ENCODE measurements at regions not wholly inside any gene's neighbourhood (a gene's known extent, or its start where the extent isn't known, plus 50 kb on each side); places are given as distances from the start of the nearest gene placed in this dataset.

DNA sequence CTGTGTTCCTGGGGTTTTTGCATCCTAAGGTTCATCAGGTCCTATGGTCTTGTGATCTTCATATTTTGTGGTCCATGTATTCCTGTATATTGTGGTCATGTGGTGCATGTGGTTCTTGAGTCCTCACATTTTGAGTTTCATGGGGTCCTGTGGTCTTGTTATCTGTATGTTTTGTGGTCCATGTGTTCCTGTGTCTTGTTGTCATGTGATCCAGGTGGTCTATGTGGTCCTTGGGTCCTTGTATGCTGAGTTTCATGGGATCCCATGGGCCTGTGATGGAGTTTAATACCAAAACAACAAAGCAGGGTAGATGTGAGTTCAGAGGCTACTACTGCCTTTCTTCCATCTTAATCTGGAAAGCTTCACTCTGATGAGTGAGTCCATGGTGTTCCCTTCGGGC lies 166.4 kb downstream of the TMEM18 start (continued):
- TF ChIP-seq, protein P1, sequence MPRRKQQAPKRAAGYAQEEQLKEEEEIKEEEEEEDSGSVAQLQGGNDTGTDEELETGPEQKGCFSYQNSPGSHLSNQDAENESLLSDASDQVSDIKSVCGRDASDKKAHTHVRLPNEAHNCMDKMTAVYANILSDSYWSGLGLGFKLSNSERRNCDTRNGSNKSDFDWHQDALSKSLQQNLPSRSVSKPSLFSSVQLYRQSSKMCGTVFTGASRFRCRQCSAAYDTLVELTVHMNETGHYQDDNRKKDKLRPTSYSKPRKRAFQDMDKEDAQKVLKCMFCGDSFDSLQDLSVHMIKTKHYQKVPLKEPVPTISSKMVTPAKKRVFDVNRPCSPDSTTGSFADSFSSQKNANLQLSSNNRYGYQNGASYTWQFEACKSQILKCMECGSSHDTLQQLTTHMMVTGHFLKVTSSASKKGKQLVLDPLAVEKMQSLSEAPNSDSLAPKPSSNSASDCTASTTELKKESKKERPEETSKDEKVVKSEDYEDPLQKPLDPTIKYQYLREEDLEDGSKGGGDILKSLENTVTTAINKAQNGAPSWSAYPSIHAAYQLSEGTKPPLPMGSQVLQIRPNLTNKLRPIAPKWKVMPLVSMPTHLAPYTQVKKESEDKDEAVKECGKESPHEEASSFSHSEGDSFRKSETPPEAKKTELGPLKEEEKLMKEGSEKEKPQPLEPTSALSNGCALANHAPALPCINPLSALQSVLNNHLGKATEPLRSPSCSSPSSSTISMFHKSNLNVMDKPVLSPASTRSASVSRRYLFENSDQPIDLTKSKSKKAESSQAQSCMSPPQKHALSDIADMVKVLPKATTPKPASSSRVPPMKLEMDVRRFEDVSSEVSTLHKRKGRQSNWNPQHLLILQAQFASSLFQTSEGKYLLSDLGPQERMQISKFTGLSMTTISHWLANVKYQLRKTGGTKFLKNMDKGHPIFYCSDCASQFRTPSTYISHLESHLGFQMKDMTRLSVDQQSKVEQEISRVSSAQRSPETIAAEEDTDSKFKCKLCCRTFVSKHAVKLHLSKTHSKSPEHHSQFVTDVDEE (CRISPR knock-in tag; IDR thresholded peaks at IDR 0.05), result no peak

DNA sequence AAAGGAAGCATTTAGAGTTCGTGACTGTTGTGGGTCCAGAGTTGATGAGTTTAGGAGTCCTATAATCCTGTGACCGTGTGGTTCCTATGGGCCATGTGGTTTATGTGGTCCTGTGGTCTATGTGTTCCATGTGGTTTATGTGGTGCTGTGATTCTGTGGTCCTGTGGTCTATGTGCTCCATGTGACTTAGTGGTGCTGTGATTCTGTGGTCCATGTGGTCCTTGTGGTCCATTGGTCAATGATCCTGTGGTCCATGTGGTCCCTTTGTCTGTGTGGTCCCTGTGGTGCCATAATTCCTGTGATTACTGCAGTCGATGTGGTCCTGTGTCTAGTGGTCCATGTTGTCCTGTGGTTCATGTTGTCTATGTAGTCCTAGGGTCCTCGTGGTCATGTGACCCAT lies 167.3 kb downstream of the TMEM18 start:
- ATAC-seq, result no peak
- TF ChIP-seq OSR1 (CRISPR knock-in tag; IDR thresholded peaks at IDR 0.05) (no peak), ESRRG (CRISPR knock-in tag; IDR thresholded peaks at IDR 0.05) (no peak), ISL1 (CRISPR knock-in tag; IDR thresholded peaks at IDR 0.05) (no peak), GLIS3 (CRISPR knock-in tag; IDR thresholded peaks at IDR 0.05) (no peak), ARNTL (CRISPR knock-in tag; IDR thresholded peaks at IDR 0.05; ENCODE audit: borderline replicate concordance, low read depth) (no peak), ZNF8 (CRISPR knock-in tag; IDR thresholded peaks at IDR 0.05) (no peak), ZC3H10 (CRISPR knock-in tag; IDR thresholded peaks at IDR 0.05) (no peak), PPARA (CRISPR knock-in tag; IDR thresholded peaks at IDR 0.05; ENCODE audit: borderline replicate concordance) (no peak)
- TF ChIP-seq, protein P2, sequence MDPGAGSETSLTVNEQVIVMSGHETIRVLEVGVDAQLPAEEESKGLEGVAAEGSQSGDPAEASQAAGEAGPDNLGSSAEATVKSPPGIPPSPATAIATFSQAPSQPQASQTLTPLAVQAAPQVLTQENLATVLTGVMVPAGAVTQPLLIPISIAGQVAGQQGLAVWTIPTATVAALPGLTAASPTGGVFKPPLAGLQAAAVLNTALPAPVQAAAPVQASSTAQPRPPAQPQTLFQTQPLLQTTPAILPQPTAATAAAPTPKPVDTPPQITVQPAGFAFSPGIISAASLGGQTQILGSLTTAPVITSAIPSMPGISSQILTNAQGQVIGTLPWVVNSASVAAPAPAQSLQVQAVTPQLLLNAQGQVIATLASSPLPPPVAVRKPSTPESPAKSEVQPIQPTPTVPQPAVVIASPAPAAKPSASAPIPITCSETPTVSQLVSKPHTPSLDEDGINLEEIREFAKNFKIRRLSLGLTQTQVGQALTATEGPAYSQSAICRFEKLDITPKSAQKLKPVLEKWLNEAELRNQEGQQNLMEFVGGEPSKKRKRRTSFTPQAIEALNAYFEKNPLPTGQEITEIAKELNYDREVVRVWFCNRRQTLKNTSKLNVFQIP (CRISPR knock-in tag; IDR thresholded peaks at IDR 0.05; ENCODE audit: borderline replicate concordance, low read depth), result no peak
- TF ChIP-seq, protein P3, sequence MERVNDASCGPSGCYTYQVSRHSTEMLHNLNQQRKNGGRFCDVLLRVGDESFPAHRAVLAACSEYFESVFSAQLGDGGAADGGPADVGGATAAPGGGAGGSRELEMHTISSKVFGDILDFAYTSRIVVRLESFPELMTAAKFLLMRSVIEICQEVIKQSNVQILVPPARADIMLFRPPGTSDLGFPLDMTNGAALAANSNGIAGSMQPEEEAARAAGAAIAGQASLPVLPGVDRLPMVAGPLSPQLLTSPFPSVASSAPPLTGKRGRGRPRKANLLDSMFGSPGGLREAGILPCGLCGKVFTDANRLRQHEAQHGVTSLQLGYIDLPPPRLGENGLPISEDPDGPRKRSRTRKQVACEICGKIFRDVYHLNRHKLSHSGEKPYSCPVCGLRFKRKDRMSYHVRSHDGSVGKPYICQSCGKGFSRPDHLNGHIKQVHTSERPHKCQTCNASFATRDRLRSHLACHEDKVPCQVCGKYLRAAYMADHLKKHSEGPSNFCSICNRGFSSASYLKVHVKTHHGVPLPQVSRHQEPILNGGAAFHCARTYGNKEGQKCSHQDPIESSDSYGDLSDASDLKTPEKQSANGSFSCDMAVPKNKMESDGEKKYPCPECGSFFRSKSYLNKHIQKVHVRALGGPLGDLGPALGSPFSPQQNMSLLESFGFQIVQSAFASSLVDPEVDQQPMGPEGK (CRISPR knock-in tag; IDR thresholded peaks at IDR 0.05; ENCODE audit: borderline replicate concordance), result no peak
- TF ChIP-seq, protein P4, sequence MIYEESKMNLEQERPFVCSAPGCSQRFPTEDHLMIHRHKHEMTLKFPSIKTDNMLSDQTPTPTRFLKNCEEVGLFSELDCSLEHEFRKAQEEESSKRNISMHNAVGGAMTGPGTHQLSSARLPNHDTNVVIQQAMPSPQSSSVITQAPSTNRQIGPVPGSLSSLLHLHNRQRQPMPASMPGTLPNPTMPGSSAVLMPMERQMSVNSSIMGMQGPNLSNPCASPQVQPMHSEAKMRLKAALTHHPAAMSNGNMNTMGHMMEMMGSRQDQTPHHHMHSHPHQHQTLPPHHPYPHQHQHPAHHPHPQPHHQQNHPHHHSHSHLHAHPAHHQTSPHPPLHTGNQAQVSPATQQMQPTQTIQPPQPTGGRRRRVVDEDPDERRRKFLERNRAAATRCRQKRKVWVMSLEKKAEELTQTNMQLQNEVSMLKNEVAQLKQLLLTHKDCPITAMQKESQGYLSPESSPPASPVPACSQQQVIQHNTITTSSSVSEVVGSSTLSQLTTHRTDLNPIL (CRISPR knock-in tag; IDR thresholded peaks at IDR 0.05; ENCODE audit: low read depth), result no peak
- TF ChIP-seq, protein P1 (CRISPR knock-in tag; IDR thresholded peaks at IDR 0.05), result no peak

DNA sequence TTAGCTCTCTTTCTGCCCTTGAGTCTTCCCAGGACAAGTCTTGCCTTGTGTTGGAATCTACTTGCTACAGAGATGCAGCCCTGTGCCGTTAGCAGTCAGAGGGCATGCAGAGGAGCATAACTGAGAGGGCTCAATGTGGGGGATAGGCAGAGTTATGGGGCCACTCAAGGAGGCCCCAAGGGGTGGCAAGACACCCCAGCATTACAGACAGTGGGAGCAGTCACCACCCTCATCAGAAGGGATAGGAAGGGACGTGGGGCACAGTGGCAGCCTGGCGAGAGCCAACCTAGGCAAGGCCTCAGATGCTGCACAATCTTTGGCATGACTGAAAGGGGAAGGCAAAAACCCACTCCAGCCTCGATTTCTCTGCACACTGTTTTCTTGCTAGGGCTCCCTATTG lies 169.1 kb downstream of the TMEM18 start:
- ATAC-seq, result no peak
- TF ChIP-seq ESRRG (CRISPR knock-in tag; IDR thresholded peaks at IDR 0.05) (no peak), ZFP30 (CRISPR knock-in tag; IDR thresholded peaks at IDR 0.05) (no peak), BACH2 (CRISPR knock-in tag; IDR thresholded peaks at IDR 0.05; ENCODE audit: borderline replicate concordance) (no peak), RARB (CRISPR knock-in tag; IDR thresholded peaks at IDR 0.05) (no peak)
- TF ChIP-seq, protein P5, sequence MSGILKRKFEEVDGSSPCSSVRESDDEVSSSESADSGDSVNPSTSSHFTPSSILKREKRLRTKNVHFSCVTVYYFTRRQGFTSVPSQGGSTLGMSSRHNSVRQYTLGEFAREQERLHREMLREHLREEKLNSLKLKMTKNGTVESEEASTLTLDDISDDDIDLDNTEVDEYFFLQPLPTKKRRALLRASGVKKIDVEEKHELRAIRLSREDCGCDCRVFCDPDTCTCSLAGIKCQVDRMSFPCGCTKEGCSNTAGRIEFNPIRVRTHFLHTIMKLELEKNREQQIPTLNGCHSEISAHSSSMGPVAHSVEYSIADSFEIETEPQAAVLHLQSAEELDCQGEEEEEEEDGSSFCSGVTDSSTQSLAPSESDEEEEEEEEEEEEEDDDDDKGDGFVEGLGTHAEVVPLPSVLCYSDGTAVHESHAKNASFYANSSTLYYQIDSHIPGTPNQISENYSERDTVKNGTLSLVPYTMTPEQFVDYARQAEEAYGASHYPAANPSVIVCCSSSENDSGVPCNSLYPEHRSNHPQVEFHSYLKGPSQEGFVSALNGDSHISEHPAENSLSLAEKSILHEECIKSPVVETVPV (CRISPR knock-in tag; IDR thresholded peaks at IDR 0.05), result no peak

DNA sequence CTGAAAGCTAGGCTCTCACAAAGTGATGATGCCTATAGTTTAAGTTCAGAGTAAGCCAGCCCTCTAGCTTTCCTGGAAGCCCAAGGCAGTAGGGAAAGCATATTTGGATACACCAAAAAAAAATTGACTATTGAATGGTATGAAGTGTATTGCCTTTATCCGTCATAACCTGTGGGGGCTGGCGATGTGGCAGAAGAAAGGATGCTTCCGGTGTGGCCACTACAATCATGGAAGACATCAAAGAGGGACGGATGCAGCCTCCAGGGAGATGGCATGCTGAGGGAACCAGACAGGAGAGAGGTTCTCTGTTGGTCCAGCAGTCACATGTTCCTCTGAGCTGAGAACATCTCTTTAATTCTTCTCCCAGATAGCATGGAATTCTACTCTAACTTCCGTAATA lies 170.3 kb downstream of the TMEM18 start:
- ATAC-seq, result no peak
- TF ChIP-seq TOX (CRISPR knock-in tag; IDR thresholded peaks at IDR 0.05; ENCODE audit: borderline replicate concordance) (no peak), CSDC2 (CRISPR knock-in tag; IDR thresholded peaks at IDR 0.05) (no peak), ESRRG (CRISPR knock-in tag; IDR thresholded peaks at IDR 0.05) (no peak), TCF4 (CRISPR knock-in tag; IDR thresholded peaks at IDR 0.05; ENCODE audit: borderline replicate concordance) (no peak), ZFP30 (CRISPR knock-in tag; IDR thresholded peaks at IDR 0.05) (no peak), ZC3H10 (CRISPR knock-in tag; IDR thresholded peaks at IDR 0.05) (no peak)
- TF ChIP-seq, protein P2 (CRISPR knock-in tag; IDR thresholded peaks at IDR 0.05; ENCODE audit: borderline replicate concordance, low read depth), result no peak
- TF ChIP-seq, protein P1 (CRISPR knock-in tag; IDR thresholded peaks at IDR 0.05), result no peak
